ENCODE measurements at regions not wholly inside any gene's neighbourhood (a gene's known extent, or its start where the extent isn't known, plus 50 kb on each side); places are given as distances from the start of the nearest gene placed in this dataset.

GRCh38 chr15:100731267-100732152 lies 129.1 kb downstream of the ASB7 start (continued):
- TF ChIP-seq REST (IDR thresholded peaks at IDR 0.05; ENCODE audit: low read depth) (no peak), EZH2phosphoT487 (IDR thresholded peaks at IDR 0.05; ENCODE audit: borderline replicate concordance) (no peak)
- TF ChIP-seq, protein P1, sequence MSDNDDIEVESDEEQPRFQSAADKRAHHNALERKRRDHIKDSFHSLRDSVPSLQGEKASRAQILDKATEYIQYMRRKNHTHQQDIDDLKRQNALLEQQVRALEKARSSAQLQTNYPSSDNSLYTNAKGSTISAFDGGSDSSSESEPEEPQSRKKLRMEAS (IDR thresholded peaks at IDR 0.05), result no peak

GRCh38 chr15:100732211-100733055 lies 130.0 kb downstream of the ASB7 start:
- Histone ChIP-seq H3K9ac (ENCODE audit: low read length) (peak overlapping the region; percentile 55), H3K79me2 (ENCODE audit: insufficient read depth, low read length) (no peaks in the 10 kb centered on the region), H4K20me1 (ENCODE audit: insufficient read depth) (no peaks in the 10 kb centered on the region), H3K4me1 (ENCODE audit: control insufficient read depth in 1 of 2, insufficient read depth in 2 of 2, low read length in 2 of 2) (peaks cover 24 to 79% of the 10 kb centered on the region in 2 experiments), H3K27me3 (ENCODE audit: insufficient read depth, low read length) (no peaks in the 10 kb centered on the region), H3K4me2 (ENCODE audit: low read length) (peak overlapping the region; percentile 51), H3K27ac (ENCODE audit: low read depth, low read length) (peak overlapping the region; percentile 72), H3K9me2 (ENCODE audit: insufficient read depth) (no peaks in the 10 kb centered on the region), H3K36me3 (ENCODE audit: control insufficient read depth in 1 of 2, insufficient read depth in 2 of 2, low read length in 2 of 2) (no peaks in the 10 kb centered on the region), H3K4me3 (replicated peaks in 1 of 2; ENCODE audit: low read depth in 1 of 2, low read length in 2 of 2) (peak overlapping the region in 1 of 2 experiments; percentile 28; a peak in 1 of 4 replicates), H2AFZ (ENCODE audit: low read depth, low read length, poor library complexity, severe bottlenecking) (peak overlapping the region; percentile 70), H3K9me3 (ENCODE audit: control insufficient read depth in 1 of 2, insufficient read depth in 1 of 2, low read depth in 1 of 2, low read length in 2 of 2) (peaks cover 0 to 6% of the 10 kb centered on the region in 2 experiments; a peak in 1 of 4 replicates)
- intact Hi-C loops (cut with micrococcal nuclease), result no loop called here
- ChIA-PET POLR2A (interaction anchor here (1.2 kb wide), 1 partner anchor 181 kb away, joined by 4 read pairs; no protein-coding TSS in a partner anchor), CTCF (interaction anchor here (1.1 kb wide), 1 partner anchor 141 kb away, joined by 3 read pairs; no protein-coding TSS in a partner anchor), RAD21 (ENCODE audit: low non-redundant PET in 1 of 2, low total read pairs in 2 of 2, uncharacterized antibody in 2 of 2, unreplicated experiment in 2 of 2) (no interaction called here)
- peak; percentile 49 for ATAC-seq
- no TSS peak for BruUV-seq (replicated peaks)
- DNase-seq (ENCODE audit: low read depth, low spot score), result no peak
- TF ChIP-seq TCF7L2 (IDR thresholded peaks at IDR 0.05; ENCODE audit: borderline replicate concordance, extremely low read depth, insufficient read depth, insufficient read length) (no peak), JUND (IDR thresholded peaks at IDR 0.05) (no peak), RAD21 (IDR thresholded peaks at IDR 0.05; ENCODE audit: low read depth) (no peak), CEBPB (IDR thresholded peaks at IDR 0.05; ENCODE audit: low read depth) (no peak), EZH2 (IDR thresholded peaks at IDR 0.05) (no peak), ZNF274 (IDR thresholded peaks at IDR 0.05; ENCODE audit: low read depth, low read length) (no peak), SRF (IDR thresholded peaks at IDR 0.05; ENCODE audit: low read depth) (no peak), SIN3A (IDR thresholded peaks at IDR 0.05; ENCODE audit: low read depth) (no peak), CTCF (IDR thresholded peaks at IDR 0.05 in 2 of 3, conservative IDR thresholded peaks at IDR 0.05 in 1 of 3; ENCODE audit: borderline replicate concordance in 1 of 3, insufficient read depth in 1 of 3, low read depth in 2 of 3, low read length in 2 of 3) (no peak), FOSL1 (IDR thresholded peaks at IDR 0.05; ENCODE audit: low read depth) (no peak), ZFX (IDR thresholded peaks at IDR 0.05) (no peak)
- TF ChIP-seq, protein P1 (IDR thresholded peaks at IDR 0.05), result no peak
- TF ChIP-seq, protein P2, sequence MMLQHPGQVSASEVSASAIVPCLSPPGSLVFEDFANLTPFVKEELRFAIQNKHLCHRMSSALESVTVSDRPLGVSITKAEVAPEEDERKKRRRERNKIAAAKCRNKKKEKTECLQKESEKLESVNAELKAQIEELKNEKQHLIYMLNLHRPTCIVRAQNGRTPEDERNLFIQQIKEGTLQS (IDR thresholded peaks at IDR 0.05), result no peak
